ENCODE measurements at regions not wholly inside any gene's neighbourhood (a gene's known extent, or its start where the extent isn't known, plus 50 kb on each side); places are given as distances from the start of the nearest gene placed in this dataset.
A peak's percentile ranks its signal among the peaks of the same experiment; 100 is the strongest.

DNA sequence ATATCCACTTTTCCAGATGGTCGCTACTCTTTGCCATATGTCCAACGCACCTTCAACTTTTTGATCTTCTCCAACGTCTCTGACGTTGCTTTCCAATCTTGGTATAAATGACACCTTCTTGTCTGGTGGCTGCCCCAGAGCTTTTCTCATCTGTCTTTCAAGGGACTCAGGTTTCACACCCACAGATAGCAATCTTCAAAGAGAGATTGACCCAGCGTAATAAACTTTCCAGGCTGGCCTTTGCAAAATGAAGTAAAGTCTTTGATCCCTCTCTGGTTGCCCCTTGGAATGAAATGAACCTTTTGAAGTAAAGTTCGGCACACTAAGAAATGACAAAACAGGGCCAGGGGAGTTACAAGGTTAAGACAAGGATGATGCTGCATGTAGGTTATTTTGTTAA lies 138.4 kb upstream of the BDNF start:
- DNase-seq (ENCODE audit: low read depth, low spot score) (no peak), FAIRE-seq (no peak), ATAC-seq (no peak)
- no TSS peak for BruUV-seq (replicated peaks)
- no peaks in the 10 kb centered on the region for H3K4me1 ChIP-seq (ENCODE audit: control insufficient read depth, insufficient read depth, low read length)
- in situ Hi-C loops (cut with MboI): no loop called here
- H3K27me3 ChIP-seq (replicated peaks in 1 of 2; ENCODE audit: control insufficient read depth in 2 of 2, insufficient read depth in 2 of 2, low read length in 1 of 2): no peaks in the 10 kb centered on the region
- no peak overlapping the region for H3K27ac ChIP-seq (ENCODE audit: control insufficient read depth, insufficient read depth)
- no peak overlapping the region for H2AFZ ChIP-seq (ENCODE audit: control insufficient read depth, low read depth, low read length)
- ChIA-PET RAD21 (ENCODE audit: unreplicated experiment) (interaction anchor here (1.0 to 3.1 kb wide), 4 partner anchors 18 to 270 kb away, joined by 4 to 15 read pairs (median 6); partner anchors contain the start of genes KIF18A and METTL15), SMC1A (ENCODE audit: uncharacterized antibody, unreplicated experiment) (interaction anchor here (0.9 to 4.0 kb wide), 4 partner anchors 11 to 79 kb away, joined by 3 to 16 read pairs (median 4); no protein-coding TSS in a partner anchor), POLR2A (interaction anchor here (0.6 to 1.2 kb wide), 2 partner anchors 78 to 252 kb away, joined by 3 to 4 read pairs; no protein-coding TSS in a partner anchor), CTCF (interaction anchor here (1.1 to 2.6 kb wide), 9 partner anchors 8 to 1505 kb away, joined by 3 to 13 read pairs (median 5); partner anchors contain the start of gene KIF18A)
- intact Hi-C loops (cut with micrococcal nuclease; ENCODE audit: unreplicated experiment): loop anchor here (5.0 kb wide), 2 partner anchors 79 to 116 kb away; no protein-coding TSS in a partner anchor
- peaks cover 2% of the 10 kb centered on the region; the same call in 2 of the 3 replicates for H3K9me3 ChIP-seq (replicated peaks; ENCODE audit: control insufficient read depth, insufficient read depth, low read length)
- H4K20me1 ChIP-seq (ENCODE audit: control insufficient read depth, insufficient read depth): no peaks in the 10 kb centered on the region
- no peaks in the 10 kb centered on the region for H3K79me2 ChIP-seq (ENCODE audit: control insufficient read depth, insufficient read depth, low read length)
- WGBS (ENCODE audit: insufficient coverage, insufficient replicate concordance, low lambda C conversion rate, missing lambda C conversion rate): 34% methylated on average over 6 of the region's 6 CpGs
- peak overlapping the region; percentile 14; the same call in 1 of the 2 replicates for H3K4me3 ChIP-seq
- H3K9ac ChIP-seq (ENCODE audit: control insufficient read depth, insufficient read depth, low read length): no peak overlapping the region
- no peak overlapping the region for H3K4me2 ChIP-seq (ENCODE audit: control insufficient read depth, insufficient read depth)
- no peaks in the 10 kb centered on the region for H3K36me3 ChIP-seq (ENCODE audit: control insufficient read depth in 2 of 2, insufficient read depth in 2 of 2, low read length in 1 of 2)
- TF ChIP-seq, protein P1, sequence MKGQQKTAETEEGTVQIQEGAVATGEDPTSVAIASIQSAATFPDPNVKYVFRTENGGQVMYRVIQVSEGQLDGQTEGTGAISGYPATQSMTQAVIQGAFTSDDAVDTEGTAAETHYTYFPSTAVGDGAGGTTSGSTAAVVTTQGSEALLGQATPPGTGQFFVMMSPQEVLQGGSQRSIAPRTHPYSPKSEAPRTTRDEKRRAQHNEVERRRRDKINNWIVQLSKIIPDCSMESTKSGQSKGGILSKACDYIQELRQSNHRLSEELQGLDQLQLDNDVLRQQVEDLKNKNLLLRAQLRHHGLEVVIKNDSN (IDR thresholded peaks at IDR 0.05; ENCODE audit: borderline replicate concordance, extremely low read length, insufficient read depth, low read depth, low read length): no peak
- no peak for TF ChIP-seq POU2F2 (IDR thresholded peaks at IDR 0.05; ENCODE audit: borderline replicate concordance, low read depth, low read length)
- no peak for TF ChIP-seq KLF5 (IDR thresholded peaks at IDR 0.05; ENCODE audit: partially characterized antibody)
- TF ChIP-seq CEBPZ (IDR thresholded peaks at IDR 0.05; ENCODE audit: low read depth, low read length): no peak
- TF ChIP-seq ZNF592 (IDR thresholded peaks at IDR 0.05): no peak
- no peak for TF ChIP-seq E2F4 (IDR thresholded peaks at IDR 0.05; ENCODE audit: low read depth, low read length)
- TF ChIP-seq, protein P2, sequence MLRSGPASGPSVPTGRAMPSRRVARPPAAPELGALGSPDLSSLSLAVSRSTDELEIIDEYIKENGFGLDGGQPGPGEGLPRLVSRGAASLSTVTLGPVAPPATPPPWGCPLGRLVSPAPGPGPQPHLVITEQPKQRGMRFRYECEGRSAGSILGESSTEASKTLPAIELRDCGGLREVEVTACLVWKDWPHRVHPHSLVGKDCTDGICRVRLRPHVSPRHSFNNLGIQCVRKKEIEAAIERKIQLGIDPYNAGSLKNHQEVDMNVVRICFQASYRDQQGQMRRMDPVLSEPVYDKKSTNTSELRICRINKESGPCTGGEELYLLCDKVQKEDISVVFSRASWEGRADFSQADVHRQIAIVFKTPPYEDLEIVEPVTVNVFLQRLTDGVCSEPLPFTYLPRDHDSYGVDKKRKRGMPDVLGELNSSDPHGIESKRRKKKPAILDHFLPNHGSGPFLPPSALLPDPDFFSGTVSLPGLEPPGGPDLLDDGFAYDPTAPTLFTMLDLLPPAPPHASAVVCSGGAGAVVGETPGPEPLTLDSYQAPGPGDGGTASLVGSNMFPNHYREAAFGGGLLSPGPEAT (IDR thresholded peaks at IDR 0.05; ENCODE audit: low read depth): no peak
- TF ChIP-seq, protein P3, sequence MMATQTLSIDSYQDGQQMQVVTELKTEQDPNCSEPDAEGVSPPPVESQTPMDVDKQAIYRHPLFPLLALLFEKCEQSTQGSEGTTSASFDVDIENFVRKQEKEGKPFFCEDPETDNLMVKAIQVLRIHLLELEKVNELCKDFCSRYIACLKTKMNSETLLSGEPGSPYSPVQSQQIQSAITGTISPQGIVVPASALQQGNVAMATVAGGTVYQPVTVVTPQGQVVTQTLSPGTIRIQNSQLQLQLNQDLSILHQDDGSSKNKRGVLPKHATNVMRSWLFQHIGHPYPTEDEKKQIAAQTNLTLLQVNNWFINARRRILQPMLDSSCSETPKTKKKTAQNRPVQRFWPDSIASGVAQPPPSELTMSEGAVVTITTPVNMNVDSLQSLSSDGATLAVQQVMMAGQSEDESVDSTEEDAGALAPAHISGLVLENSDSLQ (IDR thresholded peaks at IDR 0.05): no peak
- TF ChIP-seq EP300 (IDR thresholded peaks at IDR 0.05; ENCODE audit: borderline replicate concordance in 1 of 2, control insufficient read depth in 1 of 2, low read depth in 2 of 2, low read length in 2 of 2): no peak
